K562 (cell line): ENCODE measurements at regions not wholly inside any gene's neighbourhood (a gene's known extent, or its start where the extent isn't known, plus 50 kb on each side); places are given as distances from the start of the nearest gene placed in this dataset.

Experiments
- ATAC-seq: fragments of 200-7000 bp; cut with Tn5 transposase; 3 replicates; pipeline ENCODE4 v1.9.1; 2020; ENCODE audit warnings: moderate library complexity
- BruUV-seq: library from RNA; stranded (reverse); fragments of 400-500 nt; replicated peaks from 2 replicates; lab custom pipeline; 2021; lab: Mats Ljungman, UMichigan
- CTCF ChIA-PET: fragments of 300-600 bp; formaldehyde crosslinking; extraction: SDS; loops from one replicate; lab custom pipeline; 2021; ENCODE audit warnings: low intra/inter-chr PET ratio; lab: Yijun Ruan, JAX
- POLR2A ChIA-PET: fragments of 300-600, 350-650 bp; sonication (Branson Sonifier 250); formaldehyde crosslinking; extraction: SDS; loops from one replicate; lab custom pipeline; 2021; ENCODE audit warnings: antibody characterized with exemption, inconsistent platforms; lab: Yijun Ruan, JAX
- DNase-seq, 4 experiments: peaks; one replicate each; pipeline versions ENCODE4 v3.0.0 to v3.0.0-alpha.2; 2011 to 2018; ENCODE audit warnings: low spot score in 3 of 4, mixed read lengths in 3 of 4; ENCODE audit errors: extremely low read depth in 1 of 4
- FAIRE-seq: peaks from 2 replicates; lab custom pipeline; 2011; peaks lifted over from hg19 to GRCh38; lab: Jason Lieb, UNC
- H2AFZ ChIP-seq: 2 replicates; pipeline ENCODE4 v1.6.0; 2011; ENCODE audit warnings: low read depth, low read length, control low read depth, inconsistent platforms
- H3K27ac ChIP-seq: fragments of 200-600 bp; 3 replicates; pipeline ENCODE4 v1.8.0; 2011; ENCODE audit warnings: low read depth, mild to moderate bottlenecking, control low read depth, inconsistent platforms, low read length, moderate library complexity, mixed read lengths; ENCODE audit errors: extremely low read depth
- H3K27me3 ChIP-seq, 2 experiments: fragments of 300-600 bp in 1 of 2; 2 replicates in 1 of 2; 3 replicates in 1 of 2; pipeline versions ENCODE4 v1.6.0 to v1.8.0; 2011; ENCODE audit warnings: inconsistent platforms in 2 of 2, low read length in 2 of 2, mild to moderate bottlenecking in 1 of 2, mixed read lengths in 1 of 2, moderate library complexity in 1 of 2; ENCODE audit not compliant: control insufficient read depth in 2 of 2, insufficient read depth in 2 of 2
- H3K36me3 ChIP-seq: fragments of 300-600 bp; 3 replicates; pipeline ENCODE4 v1.8.0; 2011; ENCODE audit warnings: mild to moderate bottlenecking, low read length, inconsistent platforms; ENCODE audit not compliant: control insufficient read depth, insufficient read depth
- H3K4me1 ChIP-seq, 2 experiments: fragments of 200-600 bp in 1 of 2; replicated peaks in 1 of 2; 2 replicates in 1 of 2; 3 replicates in 1 of 2; pipeline versions ENCODE4 v1.5.1 to v1.8.0; 2011; ENCODE audit warnings: inconsistent platforms in 2 of 2, low read length in 2 of 2, mild to moderate bottlenecking in 1 of 2, mixed read lengths in 1 of 2, moderate library complexity in 1 of 2; ENCODE audit not compliant: control insufficient read depth in 2 of 2, insufficient read depth in 2 of 2
- H3K4me2 ChIP-seq: 2 replicates; pipeline ENCODE4 v1.6.1; 2011; ENCODE audit warnings: low read length, control low read depth, inconsistent platforms, mixed read lengths; ENCODE audit not compliant: insufficient read depth
- H3K4me3 ChIP-seq: fragments of 200-600 bp; sonication (generic), shearing (Covaris generic); 2 replicates; pipeline ENCODE4 v1.5.1; 2016; ENCODE audit warnings: control low read depth, inconsistent platforms
- H3K79me2 ChIP-seq: fragments of 200-600 bp; 3 replicates; pipeline ENCODE4 v1.8.0; 2011; ENCODE audit warnings: low read length, inconsistent platforms; ENCODE audit not compliant: control insufficient read depth, insufficient read depth
- H3K9ac ChIP-seq, 2 experiments: 2 replicates each; pipeline versions ENCODE4 v1.6.0 to v1.6.1; 2011; ENCODE audit warnings: low read depth in 2 of 2, low read length in 2 of 2, control low read depth in 1 of 2, inconsistent platforms in 1 of 2, mild to moderate bottlenecking in 1 of 2, mixed read lengths in 1 of 2; ENCODE audit not compliant: insufficient read depth in 1 of 2
- H3K9me1 ChIP-seq: one replicate; pipeline ENCODE4 v1.6.0; 2011; ENCODE audit warnings: inconsistent platforms, mild to moderate bottlenecking, low read length, moderate library complexity; ENCODE audit not compliant: control insufficient read depth, insufficient read depth
- H3K9me3 ChIP-seq: replicated peaks from 2 replicates; pipeline ENCODE4 v1.5.1; 2011; ENCODE audit warnings: low read depth, low read length, inconsistent platforms; ENCODE audit not compliant: control insufficient read depth, insufficient read depth
- H4K20me1 ChIP-seq: replicated peaks from 2 replicates; pipeline ENCODE4 v1.6.1; 2011; ENCODE audit warnings: low read length, inconsistent platforms, mixed read lengths; ENCODE audit not compliant: control insufficient read depth, insufficient read depth
- EWSR1 ChIP-seq: fragments of 450-650 bp; IDR thresholded peaks from 2 replicates; pipeline ENCODE4 v1.6.1; 2018; ENCODE audit warnings: borderline replicate concordance, mild to moderate bottlenecking, low read depth, moderate library complexity; ENCODE audit not compliant: partially characterized antibody
- GTF2A2 ChIP-seq: IDR thresholded peaks from 2 replicates; pipeline ENCODE4 v1.6.1; 2016; ENCODE audit warnings: mild to moderate bottlenecking, missing genetic modification characterization, missing compliant biosample characterization
- MCM5 ChIP-seq: fragments of 450-650 bp; IDR thresholded peaks from 2 replicates; pipeline ENCODE4 v1.6.1; 2016; ENCODE audit warnings: low read depth
- NONO ChIP-seq, 2 experiments: fragments of 200-400 bp in 1 of 2; fragments of 450-650 bp in 1 of 2; formaldehyde crosslinking in 1 of 2; IDR thresholded peaks; 2 replicates each; pipeline ENCODE4 v1.6.1; 2017; ENCODE audit warnings: low read depth in 2 of 2, mild to moderate bottlenecking in 2 of 2, moderate library complexity in 2 of 2, low read length in 1 of 2
- OTX1 ChIP-seq: fragments of 450-650 bp; formaldehyde crosslinking; IDR thresholded peaks from 2 replicates; pipeline ENCODE4 v1.4.0; 2022; ENCODE audit warnings: mild to moderate bottlenecking
- PHF8 ChIP-seq: fragments of 200-600 bp; sonication (generic); IDR thresholded peaks from 2 replicates; pipeline ENCODE4 v1.6.1; 2012; ENCODE audit warnings: mixed run types, mild to moderate bottlenecking, inconsistent platforms, low read length, moderate library complexity, borderline replicate concordance
- POLR2G ChIP-seq: fragments of 200-400 bp; formaldehyde crosslinking; IDR thresholded peaks from 2 replicates; pipeline ENCODE4 v1.6.1; 2017; ENCODE audit warnings: low read depth, mild to moderate bottlenecking, antibody characterized with exemption, low read length, moderate library complexity
- SRSF3 ChIP-seq: fragments of 200-400 bp; formaldehyde crosslinking; IDR thresholded peaks from 2 replicates; pipeline ENCODE4 v1.6.1; 2016; ENCODE audit warnings: mild to moderate bottlenecking, low read length, moderate library complexity; ENCODE audit not compliant: insufficient read depth
- TCF3 ChIP-seq: sonication (generic); formaldehyde crosslinking; IDR thresholded peaks from 2 replicates; pipeline ENCODE4 v1.4.0; 2020; ENCODE audit warnings: mild to moderate bottlenecking, missing genetic modification reagents
- WGBS: fragments of 100-300 bp; shearing (Covaris generic); methylation state at CpG from one replicate; pipeline ENCODE4 v1.1.6; 2016; ENCODE audit warnings: low coverage, mixed read lengths; ENCODE audit not compliant: insufficient coverage; ENCODE audit errors: missing lambda C conversion rate; 5-methylcytosine and 5-hydroxymethylcytosine counted together
- in situ Hi-C: fragments of 300-500 bp; cut with MboI; formaldehyde crosslinking; loops from 4 replicates; pipeline ENCODE4 v1.15.0; 2018; ENCODE audit warnings: inconsistent platforms, mixed read lengths
- intact Hi-C: fragments of 100-400 bp; cut with micrococcal nuclease; formaldehyde crosslinking; loops from 2 replicates; pipeline ENCODE4 v1.14.2; 2022
- TF ChIP-seq, protein P1 (sequence below): fragments of 250-450 bp; sonication (Bioruptor Pico); IDR thresholded peaks from 2 replicates; pipeline ENCODE4 v1.4.0; 2020; ENCODE audit warnings: mild to moderate bottlenecking, moderate library complexity, borderline replicate concordance
- TF ChIP-seq, protein P2 (sequence below): IDR thresholded peaks from 2 replicates; pipeline ENCODE4 v1.6.1; 2012; ENCODE audit warnings: low read depth, low read length, improper control_type of control experiment, borderline replicate concordance
- TF ChIP-seq, protein P3 (sequence below): fragments of 450-650 bp; IDR thresholded peaks from 2 replicates; pipeline ENCODE4 v1.6.1; 2016; ENCODE audit warnings: low read depth, mild to moderate bottlenecking, moderate library complexity
- TF ChIP-seq, protein P4 (sequence below): sonication (generic); formaldehyde crosslinking; IDR thresholded peaks from 2 replicates; pipeline ENCODE4 v1.8.0; 2023; ENCODE audit warnings: mild to moderate bottlenecking, missing genetic modification reagents

DNA sequence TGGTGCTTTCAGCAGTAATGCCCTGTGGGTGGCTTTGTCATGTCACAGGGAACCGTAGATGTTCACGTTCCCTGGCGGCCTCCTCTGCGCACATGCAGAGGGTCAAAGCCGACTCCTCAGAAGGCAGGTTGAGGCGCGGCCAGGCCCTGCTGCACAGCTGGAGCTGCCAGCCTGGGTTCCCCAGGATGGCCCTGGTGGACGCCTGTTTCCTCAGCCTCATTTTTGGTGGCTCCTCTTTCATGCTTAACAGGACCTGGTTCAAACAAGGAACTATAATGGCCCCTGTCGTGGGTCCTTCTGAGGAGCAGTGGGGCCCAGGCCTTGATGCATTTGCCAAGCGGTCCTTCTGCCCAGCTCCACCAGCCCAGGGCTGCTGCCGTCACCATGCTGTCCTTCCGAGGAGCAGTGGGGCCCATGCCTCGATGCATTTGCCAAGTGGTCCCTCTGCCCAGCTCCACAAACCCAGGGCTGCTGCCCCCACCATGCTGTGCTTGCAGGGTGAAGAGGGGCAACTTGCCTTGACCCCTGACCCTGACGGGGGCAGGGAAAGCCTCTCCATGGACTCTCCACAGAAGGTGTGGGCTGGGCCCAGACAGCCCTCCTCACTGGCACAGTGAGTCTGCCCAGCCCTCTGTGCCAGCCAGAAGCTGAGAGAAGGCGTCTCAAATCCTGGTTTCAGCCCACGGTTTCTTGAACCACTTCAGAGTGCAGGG, 338.2 kb downstream of the TCERG1L start:
- no TSS peak for BruUV-seq
- no peaks in the 10 kb centered on the region for H3K9me1 ChIP-seq
- ChIA-PET CTCF (no interaction called here), POLR2A (no interaction called here)
- H3K9me3 ChIP-seq: no peaks in the 10 kb centered on the region
- no peak overlapping the region for H3K27ac ChIP-seq
- H3K4me2 ChIP-seq: no peak overlapping the region
- WGBS: 0% methylated on average over 12 of the region's 16 CpGs
- in situ Hi-C loops (no loop called here), intact Hi-C loops (no loop called here)
- H3K4me3 ChIP-seq: no peak overlapping the region
- no peaks in the 10 kb centered on the region for H3K4me1 ChIP-seq
- H2AFZ ChIP-seq: no peak overlapping the region
- H3K27me3 ChIP-seq: no peaks in the 10 kb centered on the region; a peak in 1 of 5 replicates
- no peak for DNase-seq
- FAIRE-seq: no peak
- no peaks in the 10 kb centered on the region for H4K20me1 ChIP-seq
- no peaks in the 10 kb centered on the region for H3K36me3 ChIP-seq
- no peaks in the 10 kb centered on the region for H3K79me2 ChIP-seq
- no peak overlapping the region for H3K9ac ChIP-seq
- no peak for ATAC-seq
- TF ChIP-seq OTX1 (CRISPR knock-in tag) (no peak), TCF3 (CRISPR knock-in tag) (no peak), EWSR1 (no peak), PHF8 (no peak), NONO (IDR thresholded peaks at IDR 0.05; ENCODE audit: low read depth in 2 of 2, low read length in 1 of 2) (no peak), GTF2A2 (no peak), MCM5 (no peak), SRSF3 (no peak), POLR2G (no peak)
- TF ChIP-seq, protein P1, sequence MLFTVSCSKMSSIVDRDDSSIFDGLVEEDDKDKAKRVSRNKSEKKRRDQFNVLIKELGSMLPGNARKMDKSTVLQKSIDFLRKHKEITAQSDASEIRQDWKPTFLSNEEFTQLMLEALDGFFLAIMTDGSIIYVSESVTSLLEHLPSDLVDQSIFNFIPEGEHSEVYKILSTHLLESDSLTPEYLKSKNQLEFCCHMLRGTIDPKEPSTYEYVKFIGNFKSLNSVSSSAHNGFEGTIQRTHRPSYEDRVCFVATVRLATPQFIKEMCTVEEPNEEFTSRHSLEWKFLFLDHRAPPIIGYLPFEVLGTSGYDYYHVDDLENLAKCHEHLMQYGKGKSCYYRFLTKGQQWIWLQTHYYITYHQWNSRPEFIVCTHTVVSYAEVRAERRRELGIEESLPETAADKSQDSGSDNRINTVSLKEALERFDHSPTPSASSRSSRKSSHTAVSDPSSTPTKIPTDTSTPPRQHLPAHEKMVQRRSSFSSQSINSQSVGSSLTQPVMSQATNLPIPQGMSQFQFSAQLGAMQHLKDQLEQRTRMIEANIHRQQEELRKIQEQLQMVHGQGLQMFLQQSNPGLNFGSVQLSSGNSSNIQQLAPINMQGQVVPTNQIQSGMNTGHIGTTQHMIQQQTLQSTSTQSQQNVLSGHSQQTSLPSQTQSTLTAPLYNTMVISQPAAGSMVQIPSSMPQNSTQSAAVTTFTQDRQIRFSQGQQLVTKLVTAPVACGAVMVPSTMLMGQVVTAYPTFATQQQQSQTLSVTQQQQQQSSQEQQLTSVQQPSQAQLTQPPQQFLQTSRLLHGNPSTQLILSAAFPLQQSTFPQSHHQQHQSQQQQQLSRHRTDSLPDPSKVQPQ (CRISPR knock-in tag): no peak
- TF ChIP-seq, protein P2, sequence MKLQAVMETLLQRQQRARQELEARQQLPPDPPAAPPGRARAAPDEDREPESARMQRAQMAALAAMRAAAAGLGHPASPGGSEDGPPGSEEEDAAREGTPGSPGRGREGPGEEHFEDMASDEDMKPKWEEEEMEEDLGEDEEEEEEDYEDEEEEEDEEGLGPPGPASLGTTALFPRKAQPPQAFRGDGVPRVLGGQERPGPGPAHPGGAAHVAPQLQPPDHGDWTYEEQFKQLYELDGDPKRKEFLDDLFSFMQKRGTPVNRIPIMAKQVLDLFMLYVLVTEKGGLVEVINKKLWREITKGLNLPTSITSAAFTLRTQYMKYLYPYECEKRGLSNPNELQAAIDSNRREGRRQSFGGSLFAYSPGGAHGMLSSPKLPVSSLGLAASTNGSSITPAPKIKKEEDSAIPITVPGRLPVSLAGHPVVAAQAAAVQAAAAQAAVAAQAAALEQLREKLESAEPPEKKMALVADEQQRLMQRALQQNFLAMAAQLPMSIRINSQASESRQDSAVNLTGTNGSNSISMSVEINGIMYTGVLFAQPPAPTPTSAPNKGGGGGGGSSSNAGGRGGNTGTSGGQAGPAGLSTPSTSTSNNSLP: no peak
- TF ChIP-seq, protein P3, sequence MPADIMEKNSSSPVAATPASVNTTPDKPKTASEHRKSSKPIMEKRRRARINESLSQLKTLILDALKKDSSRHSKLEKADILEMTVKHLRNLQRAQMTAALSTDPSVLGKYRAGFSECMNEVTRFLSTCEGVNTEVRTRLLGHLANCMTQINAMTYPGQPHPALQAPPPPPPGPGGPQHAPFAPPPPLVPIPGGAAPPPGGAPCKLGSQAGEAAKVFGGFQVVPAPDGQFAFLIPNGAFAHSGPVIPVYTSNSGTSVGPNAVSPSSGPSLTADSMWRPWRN: no peak
- TF ChIP-seq, protein P4, sequence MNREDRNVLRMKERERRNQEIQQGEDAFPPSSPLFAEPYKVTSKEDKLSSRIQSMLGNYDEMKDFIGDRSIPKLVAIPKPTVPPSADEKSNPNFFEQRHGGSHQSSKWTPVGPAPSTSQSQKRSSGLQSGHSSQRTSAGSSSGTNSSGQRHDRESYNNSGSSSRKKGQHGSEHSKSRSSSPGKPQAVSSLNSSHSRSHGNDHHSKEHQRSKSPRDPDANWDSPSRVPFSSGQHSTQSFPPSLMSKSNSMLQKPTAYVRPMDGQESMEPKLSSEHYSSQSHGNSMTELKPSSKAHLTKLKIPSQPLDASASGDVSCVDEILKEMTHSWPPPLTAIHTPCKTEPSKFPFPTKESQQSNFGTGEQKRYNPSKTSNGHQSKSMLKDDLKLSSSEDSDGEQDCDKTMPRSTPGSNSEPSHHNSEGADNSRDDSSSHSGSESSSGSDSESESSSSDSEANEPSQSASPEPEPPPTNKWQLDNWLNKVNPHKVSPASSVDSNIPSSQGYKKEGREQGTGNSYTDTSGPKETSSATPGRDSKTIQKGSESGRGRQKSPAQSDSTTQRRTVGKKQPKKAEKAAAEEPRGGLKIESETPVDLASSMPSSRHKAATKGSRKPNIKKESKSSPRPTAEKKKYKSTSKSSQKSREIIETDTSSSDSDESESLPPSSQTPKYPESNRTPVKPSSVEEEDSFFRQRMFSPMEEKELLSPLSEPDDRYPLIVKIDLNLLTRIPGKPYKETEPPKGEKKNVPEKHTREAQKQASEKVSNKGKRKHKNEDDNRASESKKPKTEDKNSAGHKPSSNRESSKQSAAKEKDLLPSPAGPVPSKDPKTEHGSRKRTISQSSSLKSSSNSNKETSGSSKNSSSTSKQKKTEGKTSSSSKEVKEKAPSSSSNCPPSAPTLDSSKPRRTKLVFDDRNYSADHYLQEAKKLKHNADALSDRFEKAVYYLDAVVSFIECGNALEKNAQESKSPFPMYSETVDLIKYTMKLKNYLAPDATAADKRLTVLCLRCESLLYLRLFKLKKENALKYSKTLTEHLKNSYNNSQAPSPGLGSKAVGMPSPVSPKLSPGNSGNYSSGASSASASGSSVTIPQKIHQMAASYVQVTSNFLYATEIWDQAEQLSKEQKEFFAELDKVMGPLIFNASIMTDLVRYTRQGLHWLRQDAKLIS (CRISPR knock-in tag): no peak
